ENCODE measurements at regions not wholly inside any gene's neighbourhood (a gene's known extent, or its start where the extent isn't known, plus 50 kb on each side); places are given as distances from the start of the nearest gene placed in this dataset.

DNA sequence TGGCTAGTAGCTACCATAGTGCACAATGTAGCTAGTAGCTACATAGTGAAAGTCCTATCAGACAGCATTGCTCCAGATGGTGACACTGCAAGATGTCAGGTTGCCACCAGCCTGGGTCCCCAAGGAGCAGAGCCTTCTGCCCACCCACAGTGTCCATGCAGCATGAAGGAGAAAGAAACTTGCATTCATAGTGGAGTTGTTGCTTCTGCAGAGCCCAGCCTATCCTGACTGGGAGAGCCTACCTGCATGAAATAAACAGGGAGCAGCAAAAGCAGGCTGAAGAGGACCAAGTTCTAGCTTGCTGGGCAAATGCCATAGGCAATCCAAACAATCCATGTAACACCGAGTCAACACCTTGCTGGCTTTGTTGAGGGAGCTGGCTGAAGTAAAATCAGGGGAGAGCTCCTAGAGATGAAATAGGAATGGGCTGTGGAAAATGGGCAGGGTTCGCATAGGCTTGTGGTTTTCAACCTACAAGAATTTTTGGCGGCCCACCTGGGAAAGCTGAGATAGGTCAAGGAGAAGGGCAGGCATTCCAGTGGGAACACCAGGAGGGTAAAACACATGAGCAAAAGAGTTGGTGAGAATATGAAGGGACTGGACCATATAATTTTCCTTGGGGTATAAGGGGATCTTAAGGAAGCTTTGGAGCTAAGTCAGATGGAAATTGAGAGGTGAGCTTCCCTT, 195.8 kb downstream of the CYP26B1 start:
- Histone ChIP-seq H3K27ac (ENCODE audit: low read length) (no peak overlapping the region), H3K27me3 (ENCODE audit: control insufficient read depth, insufficient read depth, low read length) (no peaks in the 10 kb centered on the region), H3K4me1 (ENCODE audit: control insufficient read depth, insufficient read depth, low read length) (0 out of 2 replicates have a peak, but pooled peaks cover 2% of the 10 kb centered on the region), H3K36me3 (ENCODE audit: control insufficient read depth, insufficient read depth, low read length) (no peaks in the 10 kb centered on the region), H3K9me3 (ENCODE audit: control insufficient read depth, insufficient read depth, low read depth, low read length) (no peaks in the 10 kb centered on the region), H3K4me3 (ENCODE audit: low read depth in 2 of 2, low read length in 2 of 2) (no peak overlapping the region)
- intact Hi-C loops (cut with micrococcal nuclease; ENCODE audit: unreplicated experiment) = no loop called here
- no peak for ATAC-seq
- POLR2A ChIA-PET = no interaction called here
- in situ Hi-C loops (cut with HindIII; ENCODE audit: low pct_unique_long_range_greater_than_20kb, low sequenced_read_pairs) = no loop called here
- DNase-seq (ENCODE audit: low read depth, low spot score) = no peak
- CTCF ChIA-PET = interaction anchor here (0.6 kb wide), 1 partner anchor 339 kb away, joined by 3 read pairs; no protein-coding TSS in a partner anchor
- TF ChIP-seq TCF7L2 (IDR thresholded peaks at IDR 0.05; ENCODE audit: low read depth, low read length) (no peak), CTCF (IDR thresholded peaks at IDR 0.05) (no peak), REST (IDR thresholded peaks at IDR 0.05; ENCODE audit: insufficient read depth in 1 of 2, low read depth in 2 of 2, low read length in 1 of 2) (no peak), POLR2AphosphoS5 (IDR thresholded peaks at IDR 0.05; ENCODE audit: low read depth, low read length) (no peak), SIN3A (IDR thresholded peaks at IDR 0.05; ENCODE audit: borderline replicate concordance, insufficient read depth, low read depth, low read length) (no peak)
- no TSS peak for BruUV-seq (replicated peaks)

DNA sequence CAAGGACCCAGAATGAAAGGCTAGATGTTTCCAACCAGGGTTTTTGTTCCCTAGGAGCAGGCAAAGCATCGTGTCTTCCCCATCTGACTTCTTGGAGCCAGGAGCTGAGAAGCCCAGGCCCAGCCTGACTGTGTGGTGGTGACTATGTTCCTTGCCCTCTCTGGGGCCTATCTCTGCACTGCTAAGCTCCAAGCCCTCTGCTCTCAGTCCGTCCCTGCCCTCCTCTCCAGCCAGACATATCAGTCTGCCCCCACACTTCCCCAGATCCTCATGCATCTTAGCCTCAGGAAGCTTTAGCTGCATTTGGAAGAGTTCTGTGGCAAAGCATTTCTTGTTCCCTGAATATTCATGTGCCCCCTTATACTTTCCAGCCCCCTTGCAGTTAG, 196.6 kb downstream of the CYP26B1 start:
- 0 out of 2 replicates have a peak, but pooled peaks cover 2% of the 10 kb centered on the region for H3K4me1 ChIP-seq (ENCODE audit: control insufficient read depth, insufficient read depth, low read length)
- BruUV-seq (replicated peaks) = no TSS peak
- POLR2A ChIA-PET = no interaction called here
- intact Hi-C loops (cut with micrococcal nuclease; ENCODE audit: unreplicated experiment) (no loop called here), in situ Hi-C loops (cut with HindIII; ENCODE audit: low pct_unique_long_range_greater_than_20kb, low sequenced_read_pairs) (no loop called here)
- TF ChIP-seq POLR2AphosphoS5 (IDR thresholded peaks at IDR 0.05; ENCODE audit: low read depth, low read length) (no peak), TCF7L2 (IDR thresholded peaks at IDR 0.05; ENCODE audit: low read depth, low read length) (no peak), SIN3A (IDR thresholded peaks at IDR 0.05; ENCODE audit: borderline replicate concordance, insufficient read depth, low read depth, low read length) (no peak), REST (IDR thresholded peaks at IDR 0.05; ENCODE audit: insufficient read depth in 1 of 2, low read depth in 2 of 2, low read length in 1 of 2) (no peak), CTCF (IDR thresholded peaks at IDR 0.05) (no peak)
- CTCF ChIA-PET = interaction anchor here (0.6 kb wide), 1 partner anchor 338 kb away, joined by 3 read pairs; no protein-coding TSS in a partner anchor
- no peaks in the 10 kb centered on the region for H3K27me3 ChIP-seq (ENCODE audit: control insufficient read depth, insufficient read depth, low read length)
- no peak overlapping the region for H3K4me3 ChIP-seq (ENCODE audit: low read depth in 2 of 2, low read length in 2 of 2)
- no peak overlapping the region for H3K27ac ChIP-seq (ENCODE audit: low read length)
- H3K36me3 ChIP-seq (ENCODE audit: control insufficient read depth, insufficient read depth, low read length) = no peaks in the 10 kb centered on the region
- H3K9me3 ChIP-seq (ENCODE audit: control insufficient read depth, insufficient read depth, low read depth, low read length) = no peaks in the 10 kb centered on the region
- ATAC-seq = peak; percentile 56; the same call in 1 of the 2 replicates
- DNase-seq (ENCODE audit: low read depth, low spot score) = no peak
